ENCODE measurements at regions not wholly inside any gene's neighbourhood (a gene's known extent, or its start where the extent isn't known, plus 50 kb on each side); places are given as distances from the start of the nearest gene placed in this dataset.

DNA sequence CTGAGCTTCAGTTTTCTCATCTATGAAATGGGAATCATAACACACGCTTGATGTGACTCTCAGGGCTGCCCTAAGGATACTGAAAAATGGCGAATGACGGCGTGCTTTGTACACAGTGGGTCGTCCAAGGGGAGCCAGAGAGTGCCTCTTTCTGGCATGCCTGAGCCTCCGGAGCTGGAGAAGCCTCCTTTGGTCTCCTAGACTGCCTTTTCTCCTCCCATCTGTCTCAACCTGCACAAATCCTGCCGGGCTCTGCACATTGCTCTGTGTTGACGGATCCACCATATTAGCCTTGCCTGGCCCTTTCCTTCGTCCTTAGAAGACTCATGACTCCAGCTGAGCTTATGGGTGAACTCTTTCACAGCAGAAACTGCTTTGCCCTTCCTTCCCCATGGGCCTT is 220.9 kb downstream of the TSHZ3 start:
- TF ChIP-seq, protein P1, sequence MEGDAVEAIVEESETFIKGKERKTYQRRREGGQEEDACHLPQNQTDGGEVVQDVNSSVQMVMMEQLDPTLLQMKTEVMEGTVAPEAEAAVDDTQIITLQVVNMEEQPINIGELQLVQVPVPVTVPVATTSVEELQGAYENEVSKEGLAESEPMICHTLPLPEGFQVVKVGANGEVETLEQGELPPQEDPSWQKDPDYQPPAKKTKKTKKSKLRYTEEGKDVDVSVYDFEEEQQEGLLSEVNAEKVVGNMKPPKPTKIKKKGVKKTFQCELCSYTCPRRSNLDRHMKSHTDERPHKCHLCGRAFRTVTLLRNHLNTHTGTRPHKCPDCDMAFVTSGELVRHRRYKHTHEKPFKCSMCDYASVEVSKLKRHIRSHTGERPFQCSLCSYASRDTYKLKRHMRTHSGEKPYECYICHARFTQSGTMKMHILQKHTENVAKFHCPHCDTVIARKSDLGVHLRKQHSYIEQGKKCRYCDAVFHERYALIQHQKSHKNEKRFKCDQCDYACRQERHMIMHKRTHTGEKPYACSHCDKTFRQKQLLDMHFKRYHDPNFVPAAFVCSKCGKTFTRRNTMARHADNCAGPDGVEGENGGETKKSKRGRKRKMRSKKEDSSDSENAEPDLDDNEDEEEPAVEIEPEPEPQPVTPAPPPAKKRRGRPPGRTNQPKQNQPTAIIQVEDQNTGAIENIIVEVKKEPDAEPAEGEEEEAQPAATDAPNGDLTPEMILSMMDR (IDR thresholded peaks at IDR 0.05): no peak
- no peak for TF ChIP-seq POLR2A (IDR thresholded peaks at IDR 0.05)

Measured in tibial nerve (tissue), 3 donors.